HFFc6 (cell line): ENCODE measurements at regions not wholly inside any gene's neighbourhood (a gene's known extent, or its start where the extent isn't known, plus 50 kb on each side); places are given as distances from the start of the nearest gene placed in this dataset.

Source experiments
- DNase-seq: peaks from one replicate; pipeline ENCODE4 v3.0.0-alpha.2; 2018
- H3K27ac Mint-ChIP-seq: 2 replicates; pipeline ENCODE4 v1.8.0; 2020; ENCODE audit warnings: mild to moderate bottlenecking, mixed read lengths
- H3K27me3 Mint-ChIP-seq: 2 replicates; pipeline ENCODE4 v1.8.0; 2021; ENCODE audit warnings: mild to moderate bottlenecking, moderate library complexity, mixed read lengths; ENCODE audit not compliant: insufficient read depth
- H3K36me3 Mint-ChIP-seq: 2 replicates; pipeline ENCODE4 v1.8.0; 2021; ENCODE audit warnings: low read depth, mixed read lengths
- H3K4me1 Mint-ChIP-seq: 2 replicates; pipeline ENCODE4 v1.8.0; 2020; ENCODE audit warnings: low read depth, mixed read lengths
- H3K4me3 Mint-ChIP-seq: 2 replicates; pipeline ENCODE4 v1.8.0; 2020; ENCODE audit warnings: mild to moderate bottlenecking, moderate library complexity, mixed read lengths
- H3K9me3 Mint-ChIP-seq: 2 replicates; pipeline ENCODE4 v1.8.0; 2020; ENCODE audit warnings: mild to moderate bottlenecking, mixed read lengths
- CTCF ChIP-seq: fragments of 200-600 bp; sonication (generic); IDR thresholded peaks from 2 replicates; pipeline ENCODE4 v1.5.0; 2021; ENCODE audit warnings: antibody characterized with exemption, mild to moderate bottlenecking

GRCh38 chr5:2317540-2317939 is 433.9 kb downstream of the IRX2 start:
- Mint-ChIP-seq H3K27me3 (peaks cover 2% of the 10 kb centered on the region; the same call in 1 of the 2 replicates), H3K4me1 (no peaks in the 10 kb centered on the region), H3K4me3 (no peak overlapping the region), H3K27ac (no peak overlapping the region), H3K36me3 (no peaks in the 10 kb centered on the region), H3K9me3 (peaks cover 31% of the 10 kb centered on the region)
- no peak for TF ChIP-seq CTCF
- no peak for DNase-seq

- no peaks in the 10 kb centered on the region for H3K36me3 Mint-ChIP-seq
- no peak overlapping the region for H3K4me3 Mint-ChIP-seq
- DNase-seq: no peak
- H3K27ac Mint-ChIP-seq: no peak overlapping the region
- no peak for TF ChIP-seq CTCF
- H3K27me3 Mint-ChIP-seq: peaks cover 2% of the 10 kb centered on the region; the same call in 1 of the 2 replicates
- peaks cover 44% of the 10 kb centered on the region for H3K9me3 Mint-ChIP-seq
- H3K4me1 Mint-ChIP-seq: no peaks in the 10 kb centered on the region
These were observed 429.1 kb upstream of the IRX4 start for GRCh38 chr5:2311851-2312250.

GRCh38 chr5:2310946-2311345 is 428.2 kb upstream of the IRX4 start:
- Mint-ChIP-seq H3K27ac (no peak overlapping the region), H3K36me3 (no peaks in the 10 kb centered on the region), H3K27me3 (peaks cover 2% of the 10 kb centered on the region; the same call in 1 of the 2 replicates), H3K9me3 (peaks cover 53% of the 10 kb centered on the region), H3K4me1 (no peaks in the 10 kb centered on the region), H3K4me3 (no peak overlapping the region)
- DNase-seq: no peak
- no peak for TF ChIP-seq CTCF

- Mint-ChIP-seq H3K9me3 (peaks cover 36% of the 10 kb centered on the region), H3K27ac (no peak overlapping the region), H3K27me3 (peaks cover 2% of the 10 kb centered on the region; the same call in 1 of the 2 replicates), H3K36me3 (no peaks in the 10 kb centered on the region), H3K4me1 (no peaks in the 10 kb centered on the region), H3K4me3 (no peak overlapping the region)
- no peak for DNase-seq
- no peak for TF ChIP-seq CTCF
These were observed 424.9 kb upstream of the IRX4 start for GRCh38 chr5:2307631-2308030.

- no peak for TF ChIP-seq CTCF
- H3K4me1 Mint-ChIP-seq: no peaks in the 10 kb centered on the region
- H3K36me3 Mint-ChIP-seq: no peaks in the 10 kb centered on the region
These were observed 424.0 kb upstream of the IRX4 start for GRCh38 chr5:2306711-2307110.

More at GRCh38 chr5:2306711-2307110, 424.0 kb upstream of the IRX4 start:
- Mint-ChIP-seq H3K4me3 (no peak overlapping the region), H3K27me3 (peaks cover 2% of the 10 kb centered on the region; the same call in 1 of the 2 replicates), H3K9me3 (peaks cover 44% of the 10 kb centered on the region), H3K27ac (no peak overlapping the region)
- DNase-seq: no peak
